Type B pancreatic cell (in vitro differentiated cells): ENCODE measurements at regions not wholly inside any gene's neighbourhood (a gene's known extent, or its start where the extent isn't known, plus 50 kb on each side); places are given as distances from the start of the nearest gene placed in this dataset.

Experiments used
- DNase-seq: peaks from one replicate; pipeline ENCODE4 v3.0.0; 2021; ENCODE audit warnings: mixed read lengths; ENCODE audit not compliant: unreplicated experiment; ENCODE audit errors: extremely low spot score
- H3K27ac Mint-ChIP-seq: 2 replicates; pipeline ENCODE4 v1.8.0; 2021; ENCODE audit warnings: mild to moderate bottlenecking, mixed read lengths
- H3K27me3 Mint-ChIP-seq: 2 replicates; pipeline ENCODE4 v1.8.0; 2021; ENCODE audit warnings: mixed read lengths
- H3K36me3 Mint-ChIP-seq: 2 replicates; pipeline ENCODE4 v1.8.0; 2021; ENCODE audit warnings: mixed read lengths
- H3K4me1 Mint-ChIP-seq: one replicate; pipeline ENCODE4 v1.8.0; 2021; ENCODE audit warnings: mixed read lengths; ENCODE audit not compliant: unreplicated experiment
- H3K4me3 Mint-ChIP-seq: 2 replicates; pipeline ENCODE4 v1.8.0; 2021; ENCODE audit warnings: mild to moderate bottlenecking, mixed read lengths
- H3K9me3 Mint-ChIP-seq: 2 replicates; pipeline ENCODE4 v1.8.0; 2021; ENCODE audit warnings: mixed read lengths
- TF ChIP-seq, protein P1 (sequence below): fragments of 200-600 bp; sonication (generic); conservative IDR thresholded peaks from 2 replicates; pipeline ENCODE4 v1.5.0; 2021; ENCODE audit warnings: antibody characterized with exemption, mild to moderate bottlenecking

DNA sequence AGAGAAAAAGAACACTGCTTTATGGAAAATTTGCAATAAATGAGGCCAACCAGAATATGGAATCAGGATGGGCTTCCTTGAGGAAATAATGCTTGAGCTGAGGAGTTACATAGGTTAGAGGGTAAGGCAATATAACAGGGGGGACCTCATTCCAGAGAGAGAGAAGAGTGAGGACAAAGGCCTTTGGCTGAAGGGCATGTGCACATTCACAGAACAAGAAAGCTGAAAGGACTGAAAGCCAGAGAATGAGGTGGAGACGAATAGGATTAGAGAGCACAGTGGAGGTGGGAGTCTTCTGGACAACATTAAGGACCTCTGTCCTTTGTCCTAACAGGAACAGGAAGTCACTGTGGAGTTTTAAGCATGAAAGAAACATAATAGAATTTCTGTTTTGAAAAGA is 60.7 kb upstream of the MROH9 start:
- DNase-seq = no peak
- Mint-ChIP-seq H3K4me3 (no peak overlapping the region), H3K27ac (no peak overlapping the region), H3K4me1 (peaks cover 6% of the 10 kb centered on the region), H3K9me3 (no peaks in the 10 kb centered on the region), H3K27me3 (no peaks in the 10 kb centered on the region), H3K36me3 (no peaks in the 10 kb centered on the region)
- TF ChIP-seq, protein P1, sequence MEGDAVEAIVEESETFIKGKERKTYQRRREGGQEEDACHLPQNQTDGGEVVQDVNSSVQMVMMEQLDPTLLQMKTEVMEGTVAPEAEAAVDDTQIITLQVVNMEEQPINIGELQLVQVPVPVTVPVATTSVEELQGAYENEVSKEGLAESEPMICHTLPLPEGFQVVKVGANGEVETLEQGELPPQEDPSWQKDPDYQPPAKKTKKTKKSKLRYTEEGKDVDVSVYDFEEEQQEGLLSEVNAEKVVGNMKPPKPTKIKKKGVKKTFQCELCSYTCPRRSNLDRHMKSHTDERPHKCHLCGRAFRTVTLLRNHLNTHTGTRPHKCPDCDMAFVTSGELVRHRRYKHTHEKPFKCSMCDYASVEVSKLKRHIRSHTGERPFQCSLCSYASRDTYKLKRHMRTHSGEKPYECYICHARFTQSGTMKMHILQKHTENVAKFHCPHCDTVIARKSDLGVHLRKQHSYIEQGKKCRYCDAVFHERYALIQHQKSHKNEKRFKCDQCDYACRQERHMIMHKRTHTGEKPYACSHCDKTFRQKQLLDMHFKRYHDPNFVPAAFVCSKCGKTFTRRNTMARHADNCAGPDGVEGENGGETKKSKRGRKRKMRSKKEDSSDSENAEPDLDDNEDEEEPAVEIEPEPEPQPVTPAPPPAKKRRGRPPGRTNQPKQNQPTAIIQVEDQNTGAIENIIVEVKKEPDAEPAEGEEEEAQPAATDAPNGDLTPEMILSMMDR = no peak

DNA sequence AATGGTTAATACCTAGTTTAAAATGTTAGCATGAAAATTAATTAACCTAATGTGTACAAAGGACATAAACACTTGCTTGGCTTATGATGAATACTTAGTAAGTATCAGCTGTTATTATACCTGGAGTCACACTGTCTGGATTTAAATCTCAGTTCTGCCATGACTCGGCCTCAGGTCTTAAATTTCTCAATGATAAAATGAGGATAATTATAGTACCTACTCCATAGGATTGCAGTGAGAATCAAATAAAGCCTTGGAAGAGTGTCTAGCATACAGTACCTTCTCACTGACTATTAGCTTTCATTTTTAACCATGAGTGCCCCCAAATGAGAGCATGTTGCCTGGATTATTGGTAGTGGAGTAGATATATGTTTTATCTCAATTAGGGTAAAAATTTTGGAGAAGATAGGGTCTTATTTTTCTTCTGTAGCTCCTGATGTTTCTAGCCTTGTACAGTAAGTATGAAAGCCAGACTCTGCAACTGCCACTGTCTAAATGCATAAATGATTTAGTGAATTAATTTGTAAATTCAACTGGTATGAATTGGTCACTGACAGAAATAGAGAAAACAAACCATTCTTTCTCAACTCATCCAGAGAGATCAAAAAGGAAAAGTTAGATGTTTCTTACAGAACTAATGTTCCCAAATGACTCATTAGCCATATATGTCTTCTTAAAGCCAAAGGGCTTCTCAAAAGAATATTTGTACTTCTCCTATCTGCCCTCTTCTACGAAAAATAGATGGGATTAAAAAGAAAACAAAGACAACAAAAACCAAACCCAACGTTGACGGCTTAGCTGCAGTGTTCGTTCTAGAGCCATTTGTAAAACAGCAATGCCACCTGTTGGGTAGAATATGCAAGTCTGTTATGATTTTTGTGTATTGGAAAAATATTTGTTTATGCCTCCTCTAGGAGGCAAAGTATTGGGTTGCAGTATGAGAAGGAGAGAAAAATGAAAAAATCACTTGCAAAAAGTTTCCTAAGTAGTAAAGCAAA is 53.8 kb upstream of the MROH9 start:
- Mint-ChIP-seq H3K27ac (no peak overlapping the region), H3K27me3 (no peaks in the 10 kb centered on the region), H3K4me3 (no peak overlapping the region), H3K36me3 (no peaks in the 10 kb centered on the region), H3K9me3 (no peaks in the 10 kb centered on the region), H3K4me1 (peaks cover 7% of the 10 kb centered on the region)
- no peak for DNase-seq
- TF ChIP-seq, protein P1 = peak; percentile 75
